Colonic mucosa (tissue), 4 donors: ENCODE measurements at regions not wholly inside any gene's neighbourhood (a gene's known extent, or its start where the extent isn't known, plus 50 kb on each side); places are given as distances from the start of the nearest gene placed in this dataset.

Experiments
- DNase-seq: peaks from one replicate; pipeline ENCODE4 v3.0.0-alpha.2; 2020
- H3K27ac ChIP-seq: fragments of 200-600 bp; one replicate; pipeline ENCODE4 v1.8.0; 2021
- H3K27me3 ChIP-seq: fragments of 200-600 bp; one replicate; pipeline ENCODE4 v1.8.0; 2021
- H3K36me3 ChIP-seq: fragments of 200-600 bp; one replicate; pipeline ENCODE4 v1.8.0; 2021
- H3K4me1 ChIP-seq: fragments of 200-600 bp; one replicate; pipeline ENCODE4 v1.8.0; 2021; ENCODE audit warnings: mild to moderate bottlenecking
- H3K4me3 ChIP-seq: fragments of 200-600 bp; one replicate; pipeline ENCODE4 v1.8.0; 2021
- H3K9ac ChIP-seq, 2 donors: one replicate each; pipeline ENCODE4 v1.7.0; 2013; ENCODE audit warnings: control low read depth in 2 of 2, low read depth in 2 of 2, low read length in 2 of 2
- H3K9me3 ChIP-seq: fragments of 200-600 bp; one replicate; pipeline ENCODE4 v1.8.0; 2021
- intact Hi-C: fragments of 100-400 bp; cut with DNase I; formaldehyde crosslinking; loops from one replicate; pipeline ENCODE4 v1.14.1; 2022
- TF ChIP-seq, protein P1 (sequence below): fragments of 200-600 bp; IDR thresholded peaks from one replicate; pipeline ENCODE4 v1.8.0; 2022; ENCODE audit warnings: antibody characterized with exemption, mild to moderate bottlenecking
- donor health status: healthy.
- donor health status: DM: no; HTN: no; CAD: no.
- donor health status: DM: no; HTN: no; CAD: no.

DNA sequence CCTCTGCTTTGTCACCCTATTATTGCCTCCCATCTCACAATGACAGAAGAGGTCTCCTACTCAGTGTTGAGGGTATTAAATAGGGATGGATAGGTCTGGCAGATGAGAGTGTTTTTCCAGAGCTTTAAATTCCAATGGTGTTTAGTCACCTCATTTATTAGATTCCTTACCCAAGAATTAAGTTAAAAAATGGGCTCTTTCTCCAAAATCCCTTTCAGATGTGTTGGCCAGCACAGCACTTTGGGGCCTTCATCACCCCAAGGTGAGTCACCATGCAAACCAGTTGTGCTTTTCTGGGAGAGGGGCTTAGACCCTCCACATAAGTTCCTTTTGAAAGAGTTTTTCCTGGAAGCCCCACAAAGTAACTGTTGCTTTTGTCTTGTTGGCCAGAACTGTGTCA lies 78.4 kb downstream of the CYP26A1 start:
- Histone ChIP-seq H3K4me3 (no peak overlapping the region), H3K27ac (no peak overlapping the region), H3K4me1 (no peaks in the 10 kb centered on the region), H3K27me3 (no peaks in the 10 kb centered on the region), H3K9me3 (no peaks in the 10 kb centered on the region), H3K36me3 (no peaks in the 10 kb centered on the region), H3K9ac (no peak overlapping the region)
- TF ChIP-seq, protein P1, sequence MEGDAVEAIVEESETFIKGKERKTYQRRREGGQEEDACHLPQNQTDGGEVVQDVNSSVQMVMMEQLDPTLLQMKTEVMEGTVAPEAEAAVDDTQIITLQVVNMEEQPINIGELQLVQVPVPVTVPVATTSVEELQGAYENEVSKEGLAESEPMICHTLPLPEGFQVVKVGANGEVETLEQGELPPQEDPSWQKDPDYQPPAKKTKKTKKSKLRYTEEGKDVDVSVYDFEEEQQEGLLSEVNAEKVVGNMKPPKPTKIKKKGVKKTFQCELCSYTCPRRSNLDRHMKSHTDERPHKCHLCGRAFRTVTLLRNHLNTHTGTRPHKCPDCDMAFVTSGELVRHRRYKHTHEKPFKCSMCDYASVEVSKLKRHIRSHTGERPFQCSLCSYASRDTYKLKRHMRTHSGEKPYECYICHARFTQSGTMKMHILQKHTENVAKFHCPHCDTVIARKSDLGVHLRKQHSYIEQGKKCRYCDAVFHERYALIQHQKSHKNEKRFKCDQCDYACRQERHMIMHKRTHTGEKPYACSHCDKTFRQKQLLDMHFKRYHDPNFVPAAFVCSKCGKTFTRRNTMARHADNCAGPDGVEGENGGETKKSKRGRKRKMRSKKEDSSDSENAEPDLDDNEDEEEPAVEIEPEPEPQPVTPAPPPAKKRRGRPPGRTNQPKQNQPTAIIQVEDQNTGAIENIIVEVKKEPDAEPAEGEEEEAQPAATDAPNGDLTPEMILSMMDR = no peak
- no peak for DNase-seq
- intact Hi-C loops = no loop called here

DNA sequence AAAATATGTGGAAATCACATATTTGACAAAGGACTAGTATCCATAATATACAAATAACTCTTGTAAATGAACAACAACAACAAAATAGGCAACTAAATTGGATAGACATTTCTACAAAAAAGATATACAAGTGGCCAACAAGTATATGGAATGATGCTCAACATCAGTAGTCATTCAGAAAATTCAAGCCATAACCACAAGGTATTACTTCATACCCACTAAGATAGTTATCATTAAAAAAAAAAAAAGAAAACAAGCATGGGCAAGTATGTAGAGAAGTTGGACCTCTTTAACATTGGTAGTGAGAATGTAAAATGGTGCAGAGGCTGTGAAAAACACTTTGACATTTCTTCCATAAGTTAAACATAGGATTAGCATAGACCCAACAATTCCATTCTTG lies 80.8 kb downstream of the CYP26A1 start:
- intact Hi-C loops = no loop called here
- no peaks in the 10 kb centered on the region for H3K9me3 ChIP-seq
- no peaks in the 10 kb centered on the region for H3K36me3 ChIP-seq
- no peak overlapping the region for H3K27ac ChIP-seq
- H3K4me1 ChIP-seq = no peaks in the 10 kb centered on the region
- TF ChIP-seq, protein P1 = no peak
- H3K9ac ChIP-seq = no peak overlapping the region
- H3K27me3 ChIP-seq = no peaks in the 10 kb centered on the region
- H3K4me3 ChIP-seq = no peak overlapping the region
- no peak for DNase-seq

DNA sequence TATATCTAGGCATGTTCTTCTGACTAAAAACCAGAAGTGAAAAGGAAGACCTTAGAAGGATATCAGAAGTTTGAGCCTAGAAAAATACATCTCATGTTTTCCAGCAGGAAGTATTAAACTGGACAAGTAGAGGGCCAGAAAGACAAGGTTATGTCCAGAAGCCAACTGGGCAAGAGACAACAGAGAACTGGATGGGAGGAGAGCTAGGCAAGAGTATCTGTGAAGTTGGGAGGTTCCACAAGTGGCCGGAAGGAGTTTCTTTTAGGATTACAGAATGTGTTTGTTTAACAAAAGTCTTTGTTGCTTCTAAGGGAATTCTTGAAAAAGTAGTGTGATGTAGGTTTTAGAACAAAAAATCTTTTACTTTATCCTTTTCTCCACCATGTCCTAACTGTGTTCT lies 86.4 kb downstream of the CYP26A1 start:
- intact Hi-C loops = no loop called here
- Histone ChIP-seq H3K4me3 (no peak overlapping the region), H3K4me1 (no peaks in the 10 kb centered on the region), H3K9ac (no peak overlapping the region), H3K9me3 (no peaks in the 10 kb centered on the region), H3K27ac (no peak overlapping the region), H3K27me3 (no peaks in the 10 kb centered on the region), H3K36me3 (no peaks in the 10 kb centered on the region)
- no peak for DNase-seq
- TF ChIP-seq, protein P1 = no peak

DNA sequence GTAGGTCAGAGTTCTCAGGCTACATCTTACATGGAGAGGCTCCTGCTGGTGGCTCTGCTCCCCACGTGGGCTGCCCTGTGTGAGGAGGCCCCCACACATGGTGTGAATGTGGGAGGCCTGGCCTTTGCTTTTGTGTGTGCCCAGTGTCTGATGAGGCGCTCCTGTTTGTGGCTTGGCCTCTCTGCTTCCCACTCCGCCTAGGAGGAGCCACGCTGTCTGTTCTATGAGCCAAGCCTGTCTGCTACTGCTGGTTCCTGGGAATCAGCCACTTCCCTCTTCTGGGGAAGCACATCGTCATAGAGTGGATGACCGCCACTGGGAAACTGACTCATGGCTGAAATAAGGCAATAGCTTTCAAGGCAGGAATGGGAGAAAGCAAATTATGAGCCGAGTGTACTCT lies 87.1 kb downstream of the CYP26A1 start:
- TF ChIP-seq, protein P1 = no peak
- H3K4me1 ChIP-seq = no peaks in the 10 kb centered on the region
- H3K27ac ChIP-seq = no peak overlapping the region
- no peaks in the 10 kb centered on the region for H3K9me3 ChIP-seq
- no peaks in the 10 kb centered on the region for H3K36me3 ChIP-seq
- intact Hi-C loops = no loop called here
- no peak overlapping the region for H3K4me3 ChIP-seq
- H3K9ac ChIP-seq = no peak overlapping the region
- no peaks in the 10 kb centered on the region for H3K27me3 ChIP-seq
- DNase-seq = no peak

DNA sequence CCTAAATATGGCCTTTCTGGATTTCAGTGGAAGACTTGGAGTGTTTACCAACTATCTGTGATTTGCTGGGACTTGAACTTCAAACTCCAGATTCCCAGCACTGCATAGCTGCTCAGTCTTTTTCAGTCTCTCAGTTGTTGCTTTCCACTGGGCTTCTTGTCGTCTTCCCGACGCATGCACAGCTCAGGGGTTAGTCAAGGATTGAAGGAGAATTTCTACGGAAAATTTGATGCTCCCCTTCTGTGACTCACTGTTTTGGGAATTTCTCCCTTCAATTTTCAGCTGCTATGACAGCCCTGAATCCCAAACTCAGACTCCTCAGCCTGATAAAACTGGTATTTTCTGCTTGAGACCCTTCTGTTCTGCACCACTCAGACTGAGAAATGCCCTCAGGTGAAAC lies 91.7 kb downstream of the CYP26A1 start:
- TF ChIP-seq, protein P1 = no peak
- Histone ChIP-seq H3K27me3 (no peaks in the 10 kb centered on the region), H3K27ac (no peak overlapping the region), H3K9me3 (no peaks in the 10 kb centered on the region), H3K36me3 (no peaks in the 10 kb centered on the region), H3K4me1 (no peaks in the 10 kb centered on the region), H3K9ac (no peak overlapping the region), H3K4me3 (no peak overlapping the region)
- DNase-seq = no peak
- intact Hi-C loops = no loop called here

DNA sequence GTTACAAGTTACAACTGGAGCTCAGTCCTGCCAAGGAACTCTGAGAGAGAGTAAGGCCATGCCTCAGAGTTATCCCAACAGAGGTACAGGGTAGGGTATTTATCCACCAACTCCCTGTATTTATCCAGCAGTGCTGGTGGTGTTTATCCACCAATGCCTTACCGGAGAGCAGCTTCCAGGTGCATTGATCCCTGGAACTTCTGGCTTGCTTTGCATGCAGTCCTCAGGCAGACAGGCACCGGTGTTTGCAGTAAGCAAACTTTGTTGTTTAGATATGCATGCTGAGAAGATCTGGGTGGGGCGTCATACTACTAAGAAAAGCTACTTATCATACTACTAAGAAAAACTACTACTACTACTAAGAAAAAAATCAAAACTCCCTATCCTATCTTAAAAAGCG lies 92.4 kb downstream of the CYP26A1 start:
- intact Hi-C loops = no loop called here

More for the DNA sequence above, 92.4 kb downstream of the CYP26A1 start:
- Histone ChIP-seq H3K27ac (no peak overlapping the region), H3K27me3 (no peaks in the 10 kb centered on the region), H3K9me3 (no peaks in the 10 kb centered on the region), H3K36me3 (no peaks in the 10 kb centered on the region), H3K4me1 (no peaks in the 10 kb centered on the region), H3K4me3 (no peak overlapping the region), H3K9ac (no peak overlapping the region)
- TF ChIP-seq, protein P1 = no peak
- no peak for DNase-seq
